Naive B cell (primary cell): ENCODE measurements at regions not wholly inside any gene's neighbourhood (a gene's known extent, or its start where the extent isn't known, plus 50 kb on each side); places are given as distances from the start of the nearest gene placed in this dataset.
"Not testable (repeated sequence)": the region's sequence is repeated elsewhere in the genome, so short reads cannot be mapped to it uniquely, and the experiment has no call there.

Experiments used
- ATAC-seq, 2 donors: fragments of 150-1000 bp; cut with Tn5 transposase; 2 replicates each; pipeline ENCODE4 v1.10.0; 2021; ENCODE audit warnings: low read depth in 2 of 2, mild to moderate bottlenecking in 2 of 2, moderate library complexity in 2 of 2
- DNase-seq: peaks from one replicate; pipeline ENCODE4 v3.0.0; 2022
- H3K27ac Mint-ChIP-seq, 6 donors: one replicate each; pipeline ENCODE4 v1.8.0; 2020 to 2022; ENCODE audit warnings: mild to moderate bottlenecking in 6 of 6, mixed read lengths in 6 of 6, moderate library complexity in 5 of 6, inconsistent platforms in 2 of 6
- H3K27me3 Mint-ChIP-seq, 3 donors: one replicate each; pipeline ENCODE4 v1.8.0; 2021 to 2022; ENCODE audit warnings: mixed read lengths in 3 of 3, mild to moderate bottlenecking in 1 of 3
- H3K36me3 Mint-ChIP-seq, 2 donors: one replicate each; pipeline ENCODE4 v1.8.0; 2020 to 2022; ENCODE audit warnings: mixed read lengths in 2 of 2, inconsistent platforms in 1 of 2, mild to moderate bottlenecking in 1 of 2
- H3K4me1 Mint-ChIP-seq, 3 donors: one replicate each; pipeline ENCODE4 v1.8.0; 2020 to 2022; ENCODE audit warnings: mixed read lengths in 3 of 3, inconsistent platforms in 1 of 3, mild to moderate bottlenecking in 1 of 3, moderate library complexity in 1 of 3
- H3K4me3 Mint-ChIP-seq, 8 donors: one replicate each; pipeline ENCODE4 v1.8.0; 2020 to 2022; ENCODE audit warnings: mild to moderate bottlenecking in 8 of 8, mixed read lengths in 8 of 8, moderate library complexity in 8 of 8, inconsistent platforms in 2 of 8
- H3K9me3 Mint-ChIP-seq, 7 donors: one replicate each; pipeline ENCODE4 v1.8.0; 2020 to 2022; ENCODE audit warnings: mixed read lengths in 7 of 7, mild to moderate bottlenecking in 5 of 7, inconsistent platforms in 2 of 7, moderate library complexity in 1 of 7

DNA sequence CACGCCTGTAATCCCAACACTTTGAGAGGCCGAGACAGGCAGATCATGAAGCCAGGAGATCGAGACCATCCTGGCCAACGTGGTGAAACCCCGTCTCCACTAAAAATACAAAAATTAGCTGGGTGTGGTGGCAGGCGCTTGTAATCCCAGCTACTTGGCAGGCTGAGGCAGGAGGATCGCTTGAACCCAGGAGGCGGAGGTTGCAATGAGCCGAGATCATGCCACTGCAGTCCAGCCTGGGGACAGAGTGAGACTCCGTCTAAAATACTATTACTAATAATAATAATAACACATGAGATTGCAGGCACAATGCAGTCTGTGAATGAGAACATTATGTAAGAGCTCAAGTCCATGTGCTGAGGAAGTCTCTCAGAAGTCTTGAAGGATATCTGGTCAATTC lies 1684.4 kb downstream of the SPATA31A7 start:
- not testable (repeated sequence) for H3K36me3 Mint-ChIP-seq, H3K4me3 Mint-ChIP-seq, DNase-seq, H3K9me3 Mint-ChIP-seq, H3K4me1 Mint-ChIP-seq, H3K27ac Mint-ChIP-seq, ATAC-seq
- peaks cover 19 to 29% (median 22%) of the 10 kb centered on the region in 3 donors for H3K27me3 Mint-ChIP-seq

DNA sequence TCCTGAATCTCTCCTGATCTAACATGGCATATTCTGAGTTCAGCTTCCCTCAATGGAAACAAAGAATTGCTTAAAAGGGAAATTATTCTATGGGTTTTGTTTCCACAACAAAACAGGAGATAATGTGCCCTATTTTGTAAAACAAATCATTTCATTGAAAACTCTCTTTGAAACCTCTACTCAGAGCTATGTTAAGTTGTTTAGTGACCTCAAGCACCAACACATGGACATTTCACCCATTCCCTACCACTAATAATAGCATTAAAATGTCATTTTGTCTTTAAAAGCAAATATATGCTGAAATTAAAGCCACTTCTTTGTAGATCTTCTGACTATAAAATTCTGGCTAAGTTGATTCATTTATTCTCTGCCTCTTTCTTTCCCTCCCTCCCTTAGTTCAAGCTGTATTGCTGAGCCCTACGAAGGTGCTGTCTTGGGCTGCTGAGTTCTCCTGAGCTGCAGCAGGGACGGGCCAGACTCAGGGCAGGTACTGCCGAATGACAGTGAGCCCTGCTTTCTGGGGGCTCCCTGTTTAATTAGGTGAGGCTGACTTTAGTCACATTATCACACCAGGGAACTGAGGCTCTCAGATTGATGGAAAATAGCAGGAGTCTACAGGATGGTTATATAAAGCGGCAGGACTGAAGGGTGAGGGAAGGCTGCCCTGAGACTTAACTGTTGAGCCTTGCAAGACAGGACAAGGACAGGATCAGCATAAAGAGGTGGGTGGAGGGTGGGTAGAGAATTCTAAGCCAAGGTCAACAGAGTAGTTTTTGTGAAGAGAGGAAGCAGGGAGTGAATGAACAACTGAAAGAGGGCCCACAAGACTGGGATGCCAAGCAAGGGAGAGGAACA lies 1685.1 kb downstream of the SPATA31A7 start:
- DNase-seq, H3K27ac Mint-ChIP-seq, ATAC-seq, H3K4me3 Mint-ChIP-seq, H3K4me1 Mint-ChIP-seq, H3K36me3 Mint-ChIP-seq, H3K9me3 Mint-ChIP-seq: not testable (repeated sequence)
- H3K27me3 Mint-ChIP-seq, result peaks cover 19 to 36% (median 28%) of the 10 kb centered on the region in 3 donors

DNA sequence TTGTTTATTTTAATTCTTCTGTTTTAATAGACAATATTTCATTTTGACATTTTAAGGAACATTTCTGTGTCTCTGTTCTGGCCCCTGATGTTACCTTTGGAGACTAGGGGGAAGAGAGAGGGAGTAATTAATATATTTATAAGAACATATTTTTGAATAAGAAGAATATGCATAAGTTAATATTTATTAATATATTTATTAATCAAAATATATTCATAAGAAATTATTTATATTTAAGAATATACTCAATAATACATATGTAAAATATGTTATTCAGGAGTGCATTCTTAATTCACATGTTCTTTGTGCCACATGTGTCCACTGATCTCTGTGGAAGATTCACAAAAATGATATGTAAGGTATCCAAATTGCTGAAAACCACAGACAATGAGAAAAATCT lies 1687.7 kb downstream of the SPATA31A7 start:
- not testable (repeated sequence) for H3K4me3 Mint-ChIP-seq, ATAC-seq, H3K36me3 Mint-ChIP-seq

DNA sequence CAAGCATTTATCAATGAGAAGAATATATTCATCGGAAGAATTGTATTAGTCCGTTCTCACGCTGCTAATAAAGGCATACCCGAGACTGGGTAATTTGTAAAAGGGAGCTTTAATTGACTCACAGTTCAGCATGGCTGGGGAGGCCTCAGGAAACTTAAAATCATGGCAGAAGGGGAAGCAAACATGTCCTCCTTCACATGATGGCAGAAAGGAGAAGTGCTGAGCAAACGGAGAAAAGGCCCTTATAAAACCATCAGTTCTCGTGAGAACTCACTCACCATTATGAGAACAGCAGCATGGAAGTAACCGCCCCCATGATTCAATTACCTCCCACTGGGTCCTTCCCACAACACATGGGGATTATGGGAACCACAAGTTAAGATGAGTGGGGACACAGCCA lies 1688.2 kb downstream of the SPATA31A7 start:
- peaks cover 25 to 44% (median 31%) of the 10 kb centered on the region in 3 donors for H3K27me3 Mint-ChIP-seq
- not testable (repeated sequence) for DNase-seq, H3K36me3 Mint-ChIP-seq, H3K4me1 Mint-ChIP-seq, ATAC-seq, H3K4me3 Mint-ChIP-seq, H3K27ac Mint-ChIP-seq, H3K9me3 Mint-ChIP-seq

More for the DNA sequence above, 1687.7 kb downstream of the SPATA31A7 start:
- peaks cover 25 to 44% (median 31%) of the 10 kb centered on the region in 3 donors for H3K27me3 Mint-ChIP-seq
- not testable (repeated sequence) for H3K4me1 Mint-ChIP-seq, H3K9me3 Mint-ChIP-seq, H3K27ac Mint-ChIP-seq, DNase-seq

DNA sequence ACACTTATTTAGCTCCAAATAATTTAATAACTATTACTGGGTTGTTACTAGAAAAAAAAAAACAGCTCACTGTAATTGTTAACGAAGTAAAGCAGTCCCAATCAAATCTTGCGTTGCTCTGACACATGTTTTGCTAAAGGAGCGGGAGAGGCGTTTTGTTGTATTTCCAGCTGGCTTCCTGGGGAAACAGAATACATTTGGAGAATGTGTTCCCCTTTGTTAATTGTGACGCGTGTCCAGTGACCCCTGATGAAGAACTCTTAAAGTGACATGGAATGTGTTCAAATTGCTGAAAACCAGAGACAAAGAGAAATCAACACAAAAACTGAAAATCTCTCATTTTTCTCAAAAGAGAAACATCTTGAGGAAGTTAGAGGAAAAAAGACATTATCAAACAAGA lies 1690.6 kb downstream of the SPATA31A7 start:
- ATAC-seq, DNase-seq, H3K4me3 Mint-ChIP-seq, H3K27ac Mint-ChIP-seq, H3K36me3 Mint-ChIP-seq, H3K9me3 Mint-ChIP-seq, H3K4me1 Mint-ChIP-seq: not testable (repeated sequence)
- peaks cover 14 to 36% (median 26%) of the 10 kb centered on the region in 3 donors for H3K27me3 Mint-ChIP-seq

DNA sequence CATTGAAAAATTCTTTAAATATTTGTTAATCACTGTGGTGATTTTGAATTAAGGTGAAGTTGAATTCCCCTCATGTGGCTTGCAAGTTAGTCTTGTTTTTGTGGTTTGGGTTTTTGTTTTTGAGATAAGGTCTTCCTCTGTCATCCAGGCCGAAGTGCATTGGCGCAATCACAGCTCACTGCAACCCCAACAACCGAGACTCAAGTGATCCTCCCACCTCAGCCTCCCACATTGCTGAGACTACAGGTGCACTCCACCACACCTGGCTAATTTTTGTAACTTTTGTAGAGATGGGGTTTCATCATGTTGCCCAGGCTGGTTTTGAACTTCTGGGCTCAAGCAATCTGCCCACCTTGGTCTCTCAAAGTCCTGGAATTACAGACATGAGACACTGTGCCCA lies 1691.1 kb downstream of the SPATA31A7 start:
- H3K27ac Mint-ChIP-seq, result peak overlapping the region in 1 of 6 donors; percentile 21
- ATAC-seq, H3K4me1 Mint-ChIP-seq, H3K36me3 Mint-ChIP-seq, H3K4me3 Mint-ChIP-seq, DNase-seq, H3K9me3 Mint-ChIP-seq: not testable (repeated sequence)
- peaks cover 14 to 36% (median 26%) of the 10 kb centered on the region in 3 donors for H3K27me3 Mint-ChIP-seq

DNA sequence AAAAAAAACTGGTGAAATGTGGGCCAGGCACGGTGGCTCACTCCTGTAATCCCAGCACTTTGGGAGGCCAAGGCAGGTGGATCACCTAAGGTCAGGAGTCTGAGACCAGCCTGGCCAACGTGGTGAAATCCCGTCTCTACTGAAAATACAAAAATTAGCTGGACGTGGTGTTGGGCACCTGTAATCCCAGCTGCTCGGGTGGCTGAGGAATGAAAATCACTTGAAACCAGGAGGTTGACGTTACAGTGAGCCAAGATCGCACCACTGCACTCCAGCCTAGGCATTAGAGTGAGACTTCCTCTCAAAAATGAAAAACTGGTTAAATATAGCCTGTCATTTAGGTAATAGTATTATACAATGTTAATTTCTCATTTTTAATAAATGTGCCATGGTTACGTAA lies 1692.0 kb downstream of the SPATA31A7 start:
- not testable (repeated sequence) for DNase-seq, H3K27ac Mint-ChIP-seq, ATAC-seq, H3K36me3 Mint-ChIP-seq, H3K4me1 Mint-ChIP-seq, H3K9me3 Mint-ChIP-seq
- Mint-ChIP-seq H3K27me3 (peaks cover 14 to 36% (median 22%) of the 10 kb centered on the region in 3 donors), H3K4me3 (peak overlapping the region in 1 of 8 donors; percentile 41)

DNA sequence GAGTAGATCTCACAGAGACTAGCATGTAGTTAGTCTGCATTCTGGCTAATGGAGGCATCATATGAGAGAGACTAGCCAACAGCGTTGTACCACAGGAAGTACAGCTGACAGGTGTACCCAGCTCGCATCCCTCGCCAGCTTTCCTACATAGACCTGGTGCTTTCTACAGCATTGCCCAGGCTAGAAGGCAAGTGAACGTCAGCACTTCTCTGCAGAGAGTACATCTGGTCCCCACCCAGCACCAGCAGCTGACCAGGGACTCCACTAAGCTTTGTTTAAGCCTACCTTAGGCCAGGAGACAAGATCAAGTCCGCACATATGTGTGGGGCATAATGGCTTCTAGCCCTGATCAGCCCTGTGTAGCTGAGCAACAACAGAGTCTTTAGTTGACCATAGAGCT lies 1692.9 kb downstream of the SPATA31A7 start:
- H3K9me3 Mint-ChIP-seq, H3K36me3 Mint-ChIP-seq, ATAC-seq, DNase-seq, H3K4me3 Mint-ChIP-seq, H3K27ac Mint-ChIP-seq, H3K4me1 Mint-ChIP-seq: not testable (repeated sequence)
- peaks cover 14 to 35% (median 22%) of the 10 kb centered on the region in 3 donors for H3K27me3 Mint-ChIP-seq

DNA sequence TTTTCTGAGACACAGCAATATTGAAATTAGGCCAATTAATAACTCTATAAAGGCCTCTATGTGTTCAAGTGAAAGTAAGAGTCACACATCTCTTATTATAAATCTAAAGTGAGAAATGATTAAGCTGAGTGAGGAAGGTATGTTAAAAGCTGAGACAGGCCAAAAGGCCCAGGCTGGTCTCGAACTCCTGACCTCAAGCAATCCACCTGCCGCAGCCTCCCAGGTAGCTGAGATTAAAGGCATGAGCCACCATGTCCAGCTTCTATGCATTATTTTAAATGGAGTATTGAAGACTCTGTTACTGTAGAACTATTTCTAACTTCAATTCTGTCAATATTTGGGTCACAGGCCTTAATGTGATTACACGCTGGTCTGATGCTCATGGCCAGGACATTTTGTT lies 1706.9 kb downstream of the SPATA31A7 start:
- not testable (repeated sequence) for DNase-seq, H3K36me3 Mint-ChIP-seq, H3K4me1 Mint-ChIP-seq, H3K27me3 Mint-ChIP-seq, H3K27ac Mint-ChIP-seq, H3K9me3 Mint-ChIP-seq, ATAC-seq
- H3K4me3 Mint-ChIP-seq, result peak overlapping the region in 1 of 8 donors; percentile 9

DNA sequence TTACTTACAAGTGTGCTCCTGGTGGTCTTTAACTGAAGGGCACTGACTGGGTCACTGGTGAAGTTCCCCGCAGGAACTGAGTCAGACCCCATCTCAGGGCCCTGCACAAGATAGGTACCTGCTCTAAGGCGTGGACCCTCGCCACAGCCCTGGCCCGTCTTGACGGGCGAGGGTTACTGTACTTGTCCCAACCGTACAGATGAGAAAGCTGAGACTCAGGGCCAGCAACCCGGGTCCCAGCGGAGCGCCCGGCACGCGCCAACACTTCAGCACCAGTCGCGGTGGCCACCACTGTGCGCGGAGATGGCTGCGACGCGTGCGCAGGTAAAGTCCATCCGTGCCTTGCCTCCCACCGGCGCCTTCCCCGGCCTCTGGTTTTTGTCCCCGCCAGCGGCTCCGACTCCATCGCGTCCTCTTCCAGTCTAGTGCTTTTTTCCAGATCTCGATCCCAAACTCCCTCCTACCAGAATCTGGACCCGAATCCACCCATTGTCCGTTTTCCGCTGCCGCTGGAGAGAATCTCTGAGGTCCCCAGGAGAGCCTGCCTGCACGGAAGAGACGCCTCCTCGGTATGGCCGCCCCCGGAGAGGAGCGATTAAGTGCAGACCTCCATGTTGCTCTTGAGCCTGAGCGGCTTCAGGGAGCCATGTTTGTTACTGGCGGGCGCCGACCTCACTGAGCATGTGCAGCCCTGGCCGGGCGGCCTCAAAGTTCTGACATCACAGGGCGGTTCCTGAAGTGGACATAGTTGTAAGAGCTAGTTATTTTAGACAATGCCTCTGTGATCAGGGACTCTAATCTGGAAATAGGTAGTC lies 1707.8 kb downstream of the SPATA31A7 start:
- H3K9me3 Mint-ChIP-seq, H3K36me3 Mint-ChIP-seq, H3K4me1 Mint-ChIP-seq, H3K27me3 Mint-ChIP-seq: not testable (repeated sequence)
- Mint-ChIP-seq H3K4me3 (peak overlapping the region; percentile 66 to 98 (median 79)), H3K27ac (peak overlapping the region in 3 of 6 donors; percentile 63 to 96 (median 82))
- peak; percentile 42 to 57 for ATAC-seq
- DNase-seq, result peak; percentile 63

DNA sequence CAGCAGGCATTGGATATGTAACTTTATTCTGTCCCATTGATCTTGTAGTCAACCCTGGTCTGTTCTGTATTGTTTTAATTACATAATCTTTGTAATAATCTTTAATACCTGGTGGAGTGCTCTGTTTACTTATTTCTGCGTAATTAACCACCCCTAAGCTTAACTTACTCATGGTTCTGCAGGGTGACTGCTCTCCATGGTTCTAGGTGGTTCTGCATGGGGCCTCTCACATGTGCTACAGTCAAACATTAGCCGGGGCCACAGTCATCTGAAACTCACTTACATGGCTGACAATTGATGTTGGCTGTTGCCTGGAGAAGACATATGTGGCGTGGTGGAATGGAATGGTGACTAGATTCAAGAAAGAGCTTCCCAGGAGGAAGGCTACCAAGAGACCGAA lies 1709.8 kb downstream of the SPATA31A7 start:
- H3K4me3 Mint-ChIP-seq, H3K4me1 Mint-ChIP-seq, H3K9me3 Mint-ChIP-seq, DNase-seq, ATAC-seq, H3K36me3 Mint-ChIP-seq, H3K27ac Mint-ChIP-seq, H3K27me3 Mint-ChIP-seq: not testable (repeated sequence)

DNA sequence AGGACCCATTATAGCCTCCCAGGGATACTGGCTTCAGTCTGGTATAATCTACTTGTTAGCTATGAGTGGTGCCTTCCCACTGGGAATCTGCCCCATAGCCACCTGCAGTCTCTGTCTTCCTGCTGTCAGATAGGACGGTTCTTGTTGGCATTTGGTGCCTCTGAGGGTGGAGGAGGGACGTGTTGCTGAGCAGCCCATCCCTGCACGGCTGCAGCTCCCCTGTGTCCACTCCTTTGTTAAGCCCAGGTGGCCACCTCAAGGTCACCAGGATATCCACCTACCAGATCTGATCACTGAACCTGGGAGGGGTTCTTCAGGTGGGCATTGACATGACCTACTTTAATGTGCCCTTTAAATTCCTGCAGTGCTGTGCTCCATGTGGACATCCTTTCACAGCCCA lies 1714.2 kb downstream of the SPATA31A7 start:
- H3K27ac Mint-ChIP-seq, H3K4me3 Mint-ChIP-seq, H3K9me3 Mint-ChIP-seq, H3K27me3 Mint-ChIP-seq, ATAC-seq, H3K36me3 Mint-ChIP-seq, H3K4me1 Mint-ChIP-seq, DNase-seq: not testable (repeated sequence)

DNA sequence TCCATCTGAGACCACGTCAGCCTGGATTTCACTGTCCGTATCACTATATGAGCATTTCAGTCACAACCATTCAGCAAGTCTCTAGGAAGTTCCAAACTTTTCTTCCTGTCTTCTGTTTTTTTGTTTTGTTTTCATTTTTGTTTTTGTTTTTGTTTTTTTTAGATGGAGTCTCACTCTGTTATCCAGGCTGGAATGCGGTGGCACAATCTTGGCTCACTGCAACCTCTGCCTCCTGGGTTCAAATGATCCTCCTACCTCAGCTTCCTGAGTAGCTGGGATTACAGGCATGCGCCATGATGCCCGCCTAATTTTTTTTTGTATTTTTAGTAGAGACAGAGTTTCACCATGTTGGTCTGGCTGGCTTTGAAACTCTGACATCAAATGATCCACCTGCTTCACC lies 1715.9 kb downstream of the SPATA31A7 start:
- ATAC-seq, H3K36me3 Mint-ChIP-seq, H3K4me1 Mint-ChIP-seq, H3K4me3 Mint-ChIP-seq, H3K9me3 Mint-ChIP-seq, H3K27ac Mint-ChIP-seq, H3K27me3 Mint-ChIP-seq, DNase-seq: not testable (repeated sequence)

DNA sequence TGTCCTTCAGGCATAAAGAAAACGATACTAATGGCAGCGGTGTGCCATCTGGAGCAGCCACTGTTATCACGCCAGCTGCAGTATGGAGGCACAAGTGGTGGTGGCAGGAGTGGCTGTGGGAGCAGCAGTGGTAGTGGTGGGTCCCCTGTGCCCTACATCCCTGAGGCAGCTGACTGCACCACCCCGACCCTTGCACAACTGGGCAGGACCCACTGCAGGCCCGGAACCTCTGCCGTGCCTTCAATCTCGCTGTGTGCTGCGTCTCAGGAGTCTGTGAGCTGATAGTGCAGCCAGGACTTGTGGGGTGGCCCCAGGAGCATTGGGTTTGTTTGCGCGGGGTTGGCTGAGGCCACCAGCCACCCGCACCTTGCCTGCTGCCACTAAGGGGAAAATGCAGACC lies 1718.0 kb downstream of the SPATA31A7 start:
- DNase-seq, ATAC-seq, H3K27me3 Mint-ChIP-seq: not testable (repeated sequence)

More for the DNA sequence above, 1718.0 kb downstream of the SPATA31A7 start:
- not testable (repeated sequence) for H3K27ac Mint-ChIP-seq, H3K4me3 Mint-ChIP-seq, H3K9me3 Mint-ChIP-seq, H3K36me3 Mint-ChIP-seq, H3K4me1 Mint-ChIP-seq
